UCSD-AML1 (cell line): ENCODE measurements at regions not wholly inside any gene's neighbourhood (a gene's known extent, or its start where the extent isn't known, plus 50 kb on each side); places are given as distances from the start of the nearest gene placed in this dataset.

Experiments used
- DNase-seq: peaks from one replicate; lab custom pipeline; 2025; ENCODE audit not compliant: unreplicated experiment; lab: John Stamatoyannopoulos, UW

- DNase-seq: no peak
Observed at GRCh38 chr4:18536428-18536827, 514.9 kb upstream of the LCORL start.

DNA sequence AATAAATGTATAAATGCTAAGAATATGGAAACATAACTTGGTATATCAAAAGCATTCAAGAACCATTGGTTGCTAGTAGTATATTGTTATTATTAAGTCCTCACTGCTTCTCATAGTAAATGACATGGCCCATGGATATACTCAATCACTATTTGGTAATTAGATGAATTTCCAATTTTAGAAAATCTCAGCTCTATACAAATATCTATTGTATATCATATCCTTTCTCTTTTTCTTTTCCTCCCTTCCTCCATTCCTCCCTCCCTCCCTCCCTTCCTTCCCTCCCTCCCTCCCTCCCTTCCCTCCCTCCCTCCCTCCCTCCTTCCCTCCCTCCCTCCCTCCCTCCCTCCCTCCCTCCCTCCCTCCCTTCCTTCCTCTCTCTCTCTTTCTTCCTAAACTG is 514.4 kb upstream of the LCORL start:
- DNase-seq: no peak

DNA sequence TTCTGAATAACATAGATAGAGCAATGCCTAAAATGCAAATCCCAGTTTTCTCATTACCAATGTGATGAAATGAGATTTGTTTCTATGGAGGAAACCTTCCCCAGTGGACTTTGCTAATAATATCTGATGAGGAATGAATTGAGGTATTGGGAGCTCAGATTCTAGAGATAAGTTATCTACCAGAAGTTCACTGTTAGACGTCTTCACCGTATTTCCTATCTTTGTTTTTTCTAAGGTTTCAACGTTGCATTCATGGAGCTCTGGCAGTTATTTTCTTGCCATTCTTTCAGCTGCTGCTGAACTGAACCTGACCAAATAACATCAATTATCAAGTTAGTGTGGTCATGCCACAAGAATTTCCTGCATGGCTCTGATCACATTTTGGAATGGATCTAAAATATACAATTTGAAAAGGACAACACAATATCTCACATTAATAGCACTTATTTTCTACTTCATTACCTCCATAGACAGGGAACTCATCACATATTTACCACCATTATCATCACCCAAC is 511.8 kb upstream of the LCORL start:
- DNase-seq: no peak

- no peak for DNase-seq
Observed at GRCh38 chr4:18531731-18532130, 510.2 kb upstream of the LCORL start.

- DNase-seq: no peak
Observed at GRCh38 chr4:18529482-18529881, 507.9 kb upstream of the LCORL start.

- DNase-seq: no peak
Observed at GRCh38 chr4:18524667-18525066, 503.1 kb upstream of the LCORL start.

DNA sequence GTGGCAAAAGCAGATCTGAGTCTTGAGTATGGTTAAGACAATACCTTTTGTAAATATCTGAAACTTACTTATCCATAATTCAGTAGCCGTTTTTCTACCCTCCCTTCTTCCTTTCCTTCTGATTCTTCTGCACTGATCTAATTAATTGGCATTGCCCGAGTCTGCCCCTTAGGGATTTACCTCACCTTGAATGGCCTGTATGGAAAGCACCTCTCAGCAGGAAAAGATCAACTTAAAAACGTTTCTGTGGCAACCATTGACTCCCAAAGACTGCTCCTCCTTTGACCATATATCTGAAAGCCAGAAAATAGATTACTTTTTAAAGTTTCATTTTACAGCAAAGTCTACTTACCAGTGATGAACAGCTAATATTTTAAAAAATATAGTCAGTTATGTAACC is 496.5 kb upstream of the LCORL start:
- DNase-seq: no peak

DNA sequence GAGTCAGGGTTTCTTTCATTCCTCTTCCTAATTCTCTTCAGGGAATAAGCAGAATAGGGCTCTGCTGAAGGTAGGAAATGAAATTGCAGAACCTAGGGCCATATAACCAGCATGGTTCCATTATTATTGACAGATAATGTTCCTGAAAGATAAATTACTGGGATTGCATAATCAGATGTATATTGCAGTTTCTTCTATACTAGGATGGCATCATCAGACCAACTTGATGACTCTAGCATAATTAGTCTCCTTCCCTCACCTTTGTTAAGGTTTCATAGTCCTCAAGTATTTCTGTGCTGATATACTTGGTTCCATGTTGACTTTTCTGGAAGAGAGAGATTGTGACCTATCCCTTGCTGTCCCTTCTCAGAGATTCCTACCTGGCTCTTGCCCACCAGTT is 492.3 kb upstream of the LCORL start:
- DNase-seq: no peak

GRCh38 chr4:18512718-18513117 is 491.2 kb upstream of the LCORL start:
- no peak for DNase-seq

DNA sequence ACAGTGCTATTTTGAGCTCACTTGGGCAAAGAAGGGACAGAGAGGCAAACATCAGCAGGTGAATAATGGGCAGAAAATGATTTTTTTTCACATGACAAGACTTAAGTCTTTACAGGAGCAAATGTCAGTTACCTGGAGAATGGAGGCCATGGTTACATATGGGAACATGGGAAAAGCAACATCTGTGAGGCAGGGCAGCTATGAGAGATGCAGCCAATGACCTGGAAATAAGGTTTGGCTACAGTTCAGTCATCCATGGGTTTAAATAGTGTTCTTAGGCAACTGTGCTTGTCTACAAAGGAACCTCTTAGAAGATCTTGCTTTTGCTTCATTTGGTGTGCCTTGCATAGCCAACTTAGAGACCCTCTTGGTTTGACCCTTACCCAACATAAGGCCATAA is 490.2 kb upstream of the LCORL start:
- DNase-seq: no peak

- DNase-seq: no peak
Observed at GRCh38 chr4:18508786-18509185, 487.2 kb upstream of the LCORL start.

DNA sequence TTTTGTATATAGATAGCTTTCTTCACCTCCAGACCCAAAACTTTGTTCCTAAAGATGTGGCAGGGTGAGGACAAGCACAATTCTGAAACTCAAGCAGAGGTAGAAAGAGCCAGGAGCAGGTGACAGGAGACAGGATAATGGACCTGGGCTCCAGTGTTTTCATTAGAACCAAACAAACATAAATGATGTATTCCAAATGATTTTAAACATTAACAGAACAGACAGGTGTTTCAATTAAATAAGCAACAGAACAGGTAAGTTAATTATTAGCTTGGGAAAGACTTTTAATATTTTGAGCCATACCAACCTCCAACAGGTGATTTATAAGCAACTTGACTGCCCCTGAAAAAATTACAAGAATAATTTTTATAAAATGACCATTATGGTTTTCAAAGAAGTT is 459.4 kb upstream of the LCORL start:
- no peak for DNase-seq

- DNase-seq: no peak
Observed at GRCh38 chr4:18480342-18480741, 458.8 kb upstream of the LCORL start.

- no peak for DNase-seq
Observed at GRCh38 chr4:18479825-18480224, 458.3 kb upstream of the LCORL start.

GRCh38 chr4:18463987-18464559 is 442.5 kb upstream of the LCORL start:
- DNase-seq: no peak

- DNase-seq: no peak
Observed at GRCh38 chr4:18458465-18458864, 436.9 kb upstream of the LCORL start.

GRCh38 chr4:18454349-18454748 is 432.8 kb upstream of the LCORL start:
- DNase-seq: no peak

DNA sequence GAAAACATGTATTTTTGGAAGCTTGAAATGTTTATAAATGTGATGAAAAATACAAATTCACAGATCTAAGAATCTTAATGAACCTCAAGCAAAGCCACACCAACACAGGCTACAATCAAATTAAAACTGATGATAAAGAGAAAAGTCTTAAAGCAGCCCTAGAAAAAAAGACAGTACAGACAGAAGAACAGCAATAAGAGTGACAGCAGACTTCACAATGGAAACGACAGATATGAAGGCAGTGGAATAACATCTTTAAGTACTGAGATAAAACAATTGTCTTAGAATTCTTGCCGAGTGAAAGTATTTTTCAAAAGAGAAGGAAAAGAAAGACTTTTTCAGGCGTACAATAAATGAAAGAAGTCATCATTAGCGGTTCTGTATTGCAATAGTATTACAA is 423.6 kb upstream of the LCORL start:
- no peak for DNase-seq

- no peak for DNase-seq
Observed at GRCh38 chr4:18444206-18444605, 422.7 kb upstream of the LCORL start.

GRCh38 chr4:18442957-18443356 is 421.4 kb upstream of the LCORL start:
- DNase-seq: no peak

GRCh38 chr4:18441676-18442075 is 420.1 kb upstream of the LCORL start:
- DNase-seq: no peak

DNA sequence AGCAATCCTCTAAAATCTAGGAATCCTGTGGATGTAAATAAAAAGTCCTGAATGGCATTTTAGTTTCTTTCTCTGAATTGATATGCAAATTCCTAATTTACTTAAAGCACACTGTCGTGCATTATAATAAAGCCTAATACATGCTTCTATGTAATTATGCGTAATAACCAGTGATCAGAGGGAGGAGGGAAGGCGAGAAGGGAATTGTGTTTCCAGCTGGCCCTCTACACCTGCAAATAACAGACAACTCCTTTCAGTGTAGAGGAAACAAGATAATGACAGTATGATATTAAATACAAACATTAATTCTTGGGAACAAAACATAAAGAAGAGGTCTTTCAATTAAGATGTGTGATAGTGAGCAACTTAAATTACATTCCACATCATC is 419.6 kb upstream of the LCORL start:
- DNase-seq: no peak

DNA sequence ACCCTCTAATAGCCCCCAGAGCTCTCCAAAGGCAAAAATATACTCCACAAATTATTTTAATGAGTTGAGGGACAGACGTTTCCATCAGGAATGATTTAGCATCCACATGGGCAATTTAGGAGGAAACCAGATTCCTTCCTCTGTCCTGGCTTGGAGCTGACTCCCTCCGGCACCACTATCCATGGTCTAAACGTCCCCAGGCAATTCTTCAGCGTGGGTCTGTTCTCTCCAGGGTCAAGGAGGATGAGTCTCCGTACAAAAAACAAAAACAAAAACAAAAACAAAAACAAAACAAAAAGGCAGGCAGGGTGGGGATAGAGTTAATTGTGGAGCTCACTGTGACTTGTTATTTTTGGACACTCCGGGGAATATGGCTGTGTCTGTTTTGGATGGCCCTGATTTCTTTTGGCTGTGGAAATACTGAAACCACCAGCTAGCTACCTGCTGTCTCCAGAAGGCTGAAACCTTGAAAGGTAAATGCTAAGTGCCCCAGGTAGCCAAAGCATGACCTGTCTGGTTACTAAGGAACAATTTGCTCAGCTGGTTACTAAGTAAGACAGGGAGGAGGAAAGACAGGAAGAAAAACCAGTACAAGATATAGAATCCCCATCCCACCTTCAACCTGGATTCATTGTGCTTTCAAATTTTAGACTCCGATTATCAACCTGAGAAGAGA is 419.1 kb upstream of the LCORL start:
- DNase-seq: no peak
